ENCODE measurements at regions not wholly inside any gene's neighbourhood (a gene's known extent, or its start where the extent isn't known, plus 50 kb on each side); places are given as distances from the start of the nearest gene placed in this dataset.

DNA sequence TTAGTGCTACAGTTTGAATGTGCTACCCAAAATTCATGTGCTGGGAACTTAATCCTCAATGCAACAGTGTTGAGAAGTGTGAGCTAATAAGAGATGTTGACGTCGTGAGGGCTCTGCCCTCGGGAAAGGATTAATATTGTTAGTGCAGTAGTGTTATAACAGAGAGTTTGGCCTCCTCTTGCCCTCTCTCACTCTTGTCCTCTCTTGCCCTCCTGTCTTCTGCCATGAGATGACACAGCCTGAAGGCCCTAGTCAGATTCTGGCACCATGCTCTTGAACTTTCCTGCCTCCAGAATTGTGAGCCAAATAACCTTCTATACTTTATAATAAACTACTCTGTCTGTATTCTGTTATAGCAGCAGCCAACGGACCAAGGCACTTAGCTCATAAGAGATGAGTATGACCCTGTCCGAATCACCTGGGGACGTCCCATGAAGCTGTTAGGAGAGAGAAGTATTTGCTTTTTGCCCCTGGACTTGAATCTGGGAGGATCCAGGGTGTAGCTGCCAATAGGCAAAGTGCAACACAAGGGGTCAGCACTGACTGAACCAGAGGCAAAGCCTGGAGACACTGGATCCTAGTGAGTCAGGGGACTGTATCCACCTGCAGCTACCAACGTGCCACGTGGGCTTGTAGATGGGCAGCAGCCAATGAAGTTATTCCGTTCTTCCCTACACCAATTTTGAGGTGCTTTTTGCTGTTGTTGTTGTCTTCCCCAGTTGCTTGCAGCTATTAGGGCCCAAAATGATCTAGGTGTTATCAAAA, 233.7 kb downstream of the THBS2 start:
- Histone ChIP-seq H3K4me3 (ENCODE audit: severe bottlenecking) (no peak overlapping the region), H3K4me1 (ENCODE audit: insufficient read depth, poor library complexity, severe bottlenecking) (no peaks in the 10 kb centered on the region), H3K9me3 (ENCODE audit: severe bottlenecking) (no peaks in the 10 kb centered on the region), H3K27me3 (ENCODE audit: insufficient read depth, poor library complexity, severe bottlenecking) (no peaks in the 10 kb centered on the region), H3K27ac (ENCODE audit: poor library complexity, severe bottlenecking) (no peak overlapping the region), H3K36me3 (ENCODE audit: low read depth) (no peaks in the 10 kb centered on the region)
- TF ChIP-seq, protein P1, sequence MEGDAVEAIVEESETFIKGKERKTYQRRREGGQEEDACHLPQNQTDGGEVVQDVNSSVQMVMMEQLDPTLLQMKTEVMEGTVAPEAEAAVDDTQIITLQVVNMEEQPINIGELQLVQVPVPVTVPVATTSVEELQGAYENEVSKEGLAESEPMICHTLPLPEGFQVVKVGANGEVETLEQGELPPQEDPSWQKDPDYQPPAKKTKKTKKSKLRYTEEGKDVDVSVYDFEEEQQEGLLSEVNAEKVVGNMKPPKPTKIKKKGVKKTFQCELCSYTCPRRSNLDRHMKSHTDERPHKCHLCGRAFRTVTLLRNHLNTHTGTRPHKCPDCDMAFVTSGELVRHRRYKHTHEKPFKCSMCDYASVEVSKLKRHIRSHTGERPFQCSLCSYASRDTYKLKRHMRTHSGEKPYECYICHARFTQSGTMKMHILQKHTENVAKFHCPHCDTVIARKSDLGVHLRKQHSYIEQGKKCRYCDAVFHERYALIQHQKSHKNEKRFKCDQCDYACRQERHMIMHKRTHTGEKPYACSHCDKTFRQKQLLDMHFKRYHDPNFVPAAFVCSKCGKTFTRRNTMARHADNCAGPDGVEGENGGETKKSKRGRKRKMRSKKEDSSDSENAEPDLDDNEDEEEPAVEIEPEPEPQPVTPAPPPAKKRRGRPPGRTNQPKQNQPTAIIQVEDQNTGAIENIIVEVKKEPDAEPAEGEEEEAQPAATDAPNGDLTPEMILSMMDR (IDR thresholded peaks at IDR 0.05; ENCODE audit: poor library complexity, severe bottlenecking): peak; percentile 18
- no peak for DNase-seq (ENCODE audit: low spot score)
- ATAC-seq (ENCODE audit: low read depth): peak; percentile 52; the same call in 2 of the 3 replicates

DNA sequence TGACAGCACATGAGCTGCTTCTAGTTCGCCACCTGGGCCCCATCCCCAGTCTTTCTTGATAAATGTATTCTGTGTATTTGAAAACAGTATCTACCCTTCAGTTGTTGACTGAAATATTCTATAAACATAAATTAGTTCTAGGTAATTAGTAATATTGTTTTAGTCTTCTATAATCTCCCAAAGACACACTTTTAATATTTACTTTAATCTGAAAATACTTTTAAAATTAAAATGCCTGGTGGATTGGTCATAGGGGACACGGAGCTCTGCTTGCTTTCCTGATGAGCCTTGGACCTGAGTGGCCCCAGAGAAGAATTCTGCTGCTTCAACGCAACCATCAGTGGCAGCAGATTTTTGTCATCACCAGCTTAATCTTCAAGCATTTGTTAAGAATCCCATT, 234.5 kb downstream of the THBS2 start:
- H3K9me3 ChIP-seq (ENCODE audit: severe bottlenecking): no peaks in the 10 kb centered on the region
- no peak overlapping the region for H3K4me3 ChIP-seq (ENCODE audit: severe bottlenecking)
- ATAC-seq (ENCODE audit: low read depth): no peak
- H3K27me3 ChIP-seq (ENCODE audit: insufficient read depth, poor library complexity, severe bottlenecking): no peaks in the 10 kb centered on the region
- TF ChIP-seq, protein P1 (IDR thresholded peaks at IDR 0.05; ENCODE audit: poor library complexity, severe bottlenecking): no peak
- no peaks in the 10 kb centered on the region for H3K4me1 ChIP-seq (ENCODE audit: insufficient read depth, poor library complexity, severe bottlenecking)
- no peaks in the 10 kb centered on the region for H3K36me3 ChIP-seq (ENCODE audit: low read depth)
- DNase-seq (ENCODE audit: low spot score): no peak
- H3K27ac ChIP-seq (ENCODE audit: poor library complexity, severe bottlenecking): no peak overlapping the region

DNA sequence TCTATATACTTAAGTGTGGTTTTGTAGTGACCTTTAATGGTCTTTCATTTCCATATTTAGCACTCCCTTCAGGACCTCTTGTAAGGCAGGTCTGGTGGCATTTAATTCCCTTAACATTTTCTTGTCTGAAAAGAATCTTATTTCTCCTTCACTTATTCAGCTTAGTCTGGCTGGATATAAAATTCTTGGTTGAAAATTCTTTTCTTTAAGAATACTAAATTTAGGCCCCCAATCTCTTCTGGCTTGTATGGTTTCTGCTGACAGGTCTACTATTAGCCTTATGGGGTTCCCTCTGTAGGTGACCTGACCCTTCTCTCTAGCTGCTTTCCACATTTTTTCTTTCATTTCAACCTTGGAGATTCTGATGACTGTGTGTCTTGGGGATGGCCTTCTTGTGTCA, 236.9 kb downstream of the THBS2 start:
- Histone ChIP-seq H3K36me3 (ENCODE audit: low read depth) (no peaks in the 10 kb centered on the region), H3K9me3 (ENCODE audit: severe bottlenecking) (no peaks in the 10 kb centered on the region), H3K4me3 (ENCODE audit: severe bottlenecking) (no peak overlapping the region), H3K27ac (ENCODE audit: poor library complexity, severe bottlenecking) (no peak overlapping the region), H3K27me3 (ENCODE audit: insufficient read depth, poor library complexity, severe bottlenecking) (no peaks in the 10 kb centered on the region), H3K4me1 (ENCODE audit: insufficient read depth, poor library complexity, severe bottlenecking) (no peaks in the 10 kb centered on the region)
- TF ChIP-seq, protein P1 (IDR thresholded peaks at IDR 0.05; ENCODE audit: poor library complexity, severe bottlenecking): no peak
- no peak for ATAC-seq (ENCODE audit: low read depth)
- no peak for DNase-seq (ENCODE audit: low spot score)

DNA sequence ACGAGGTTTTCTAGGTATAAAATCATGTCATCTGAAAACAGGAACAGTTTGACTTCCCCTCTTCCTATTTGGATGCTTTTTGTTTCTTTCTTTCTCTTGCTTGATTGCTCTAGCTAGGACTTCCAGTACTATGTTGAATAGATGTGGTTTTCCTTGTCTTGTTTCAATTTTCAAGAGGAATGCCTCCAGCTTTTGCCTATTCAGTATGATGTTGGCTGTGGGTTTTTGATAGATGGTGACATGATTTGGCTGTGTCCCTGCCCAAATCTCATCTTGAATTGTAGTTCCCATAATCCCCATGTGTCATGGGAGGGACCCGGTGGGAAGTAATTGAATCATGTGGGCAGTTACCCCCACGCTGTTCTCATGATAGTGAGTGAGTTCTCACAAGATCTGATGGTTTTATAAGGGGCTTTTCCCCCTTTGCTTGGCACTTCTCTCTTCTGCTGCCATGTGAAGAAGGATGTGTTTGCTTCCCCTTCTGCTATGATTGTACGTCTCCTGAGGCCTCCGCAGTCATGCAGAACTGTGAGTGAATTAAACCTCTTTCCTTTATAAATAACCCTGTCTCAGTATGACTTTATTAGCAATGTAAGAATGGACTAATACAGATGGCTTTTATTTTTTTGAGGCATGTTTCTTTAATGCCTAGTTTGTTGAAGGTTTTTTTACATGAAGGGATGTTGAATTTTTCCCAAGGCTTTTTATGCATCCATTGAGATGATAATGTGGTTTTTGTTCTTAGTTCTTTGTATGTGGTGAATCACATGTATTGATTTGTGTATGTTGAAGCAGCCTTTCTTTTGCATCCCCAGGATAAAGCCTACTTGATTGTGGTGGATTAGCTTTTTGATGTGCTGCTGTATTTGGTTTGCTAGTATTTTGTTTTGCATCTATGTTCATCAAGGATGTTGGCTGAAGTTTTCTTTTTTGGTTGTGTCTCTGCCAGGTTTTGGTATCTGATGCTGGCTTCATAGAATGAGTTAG, 239.1 kb downstream of the THBS2 start:
- H3K4me3 ChIP-seq (ENCODE audit: severe bottlenecking): no peak overlapping the region
- TF ChIP-seq, protein P1 (IDR thresholded peaks at IDR 0.05; ENCODE audit: poor library complexity, severe bottlenecking): no peak

More for the DNA sequence above, 239.1 kb downstream of the THBS2 start:
- ATAC-seq (ENCODE audit: low read depth): no peak
- no peak for DNase-seq (ENCODE audit: low spot score)
- Histone ChIP-seq H3K36me3 (ENCODE audit: low read depth) (no peaks in the 10 kb centered on the region), H3K9me3 (ENCODE audit: severe bottlenecking) (no peaks in the 10 kb centered on the region), H3K27me3 (ENCODE audit: insufficient read depth, poor library complexity, severe bottlenecking) (no peaks in the 10 kb centered on the region), H3K27ac (ENCODE audit: poor library complexity, severe bottlenecking) (no peak overlapping the region), H3K4me1 (ENCODE audit: insufficient read depth, poor library complexity, severe bottlenecking) (no peaks in the 10 kb centered on the region)

Data from RWPE2 (cell line).